ENCODE measurements at regions not wholly inside any gene's neighbourhood (a gene's known extent, or its start where the extent isn't known, plus 50 kb on each side); places are given as distances from the start of the nearest gene placed in this dataset.

GRCh38 chr10:78555128-78555527 is 513.6 kb upstream of the ZMIZ1 start:
- TF ChIP-seq CTCF (IDR thresholded peaks at IDR 0.05) (no peak), POLR2A (IDR thresholded peaks at IDR 0.05) (no peak)
